AG09309 (cell line): ENCODE measurements at regions not wholly inside any gene's neighbourhood (a gene's known extent, or its start where the extent isn't known, plus 50 kb on each side); places are given as distances from the start of the nearest gene placed in this dataset.

Source experiments
- DNase-seq: peaks from one replicate; pipeline ENCODE4 v3.0.0-alpha.2; 2010; ENCODE audit warnings: low read depth
- H3K4me3 ChIP-seq: 2 replicates; pipeline ENCODE4 v1.5.1; 2011; ENCODE audit warnings: mild to moderate bottlenecking, low read depth, low read length, moderate library complexity; ENCODE audit not compliant: control insufficient read depth
- CTCF ChIP-seq: IDR thresholded peaks from 2 replicates; pipeline ENCODE4 v1.5.1; 2011; ENCODE audit warnings: mild to moderate bottlenecking, low read depth, low read length, inconsistent platforms; ENCODE audit not compliant: insufficient read depth, control insufficient read depth; ENCODE audit errors: missing control alignments

GRCh38 chr12:91404441-91404840, 221.8 kb upstream of the DCN start:
- no peak for DNase-seq
- H3K4me3 ChIP-seq = no peak overlapping the region
- TF ChIP-seq CTCF = no peak

- TF ChIP-seq CTCF = no peak
- no peak overlapping the region for H3K4me3 ChIP-seq
- DNase-seq = no peak
Measured at GRCh38 chr12:91401190-91401589, 218.6 kb upstream of the DCN start.

DNA sequence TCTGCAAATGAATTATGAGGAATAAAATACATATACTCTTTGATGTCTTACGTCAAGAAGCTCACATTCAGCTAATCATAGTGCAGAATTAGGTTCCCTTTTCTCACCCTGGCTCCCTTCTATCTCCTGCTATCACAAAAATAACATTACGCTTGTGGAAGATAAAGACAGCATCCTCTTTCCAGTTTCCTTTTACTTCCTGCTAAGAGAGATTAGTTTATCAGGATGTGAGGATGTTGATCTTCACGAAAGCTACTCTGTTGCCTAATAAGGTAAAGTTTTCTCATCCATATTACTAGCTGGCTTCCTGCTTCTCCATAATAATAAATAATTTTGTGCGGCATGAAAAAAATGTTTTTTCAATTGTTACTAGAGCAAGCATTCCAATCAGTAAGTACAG, 217.7 kb upstream of the DCN start:
- TF ChIP-seq CTCF = no peak
- no peak for DNase-seq
- no peak overlapping the region for H3K4me3 ChIP-seq

GRCh38 chr12:91397866-91398532, 215.4 kb upstream of the DCN start:
- no peak for DNase-seq
- H3K4me3 ChIP-seq = no peak overlapping the region
- TF ChIP-seq CTCF = no peak

DNA sequence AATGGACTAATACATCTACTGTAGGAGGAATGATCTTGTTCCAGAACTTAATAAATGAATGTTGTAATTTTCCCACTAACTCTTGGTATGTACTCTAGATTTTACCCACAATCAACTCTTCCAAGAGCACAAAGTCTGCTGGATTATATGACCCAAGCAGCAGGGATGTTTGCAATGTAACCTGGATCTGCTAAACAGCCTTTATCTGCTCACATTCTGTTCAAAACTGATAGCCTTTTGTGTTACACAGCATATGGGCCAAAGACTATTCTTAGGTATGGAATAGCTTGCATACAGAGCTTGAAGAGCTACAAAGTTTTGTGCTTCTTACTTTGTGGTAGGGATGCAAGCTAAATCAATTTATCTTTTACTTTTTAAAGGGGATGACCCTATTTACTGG, 213.7 kb upstream of the DCN start:
- no peak for DNase-seq
- no peak for TF ChIP-seq CTCF
- no peak overlapping the region for H3K4me3 ChIP-seq

- no peak for TF ChIP-seq CTCF
- DNase-seq = no peak
- no peak overlapping the region for H3K4me3 ChIP-seq
Measured at GRCh38 chr12:91395628-91396135, 213.1 kb upstream of the DCN start.
